SK-N-SH treated with all-trans-retinoic acid at 6 μM for 48 hours (cell line): ENCODE measurements at regions not wholly inside any gene's neighbourhood (a gene's known extent, or its start where the extent isn't known, plus 50 kb on each side); places are given as distances from the start of the nearest gene placed in this dataset.

Experiments
- ATAC-seq: fragments of 200-7000 bp; cut with Tn5 transposase; 3 replicates; pipeline ENCODE4 v1.9.1; 2020; ENCODE audit warnings: mild to moderate bottlenecking, moderate library complexity
- CSDC2 ChIP-seq: fragments of 250-450 bp; sonication (Bioruptor Pico); IDR thresholded peaks from 2 replicates; pipeline ENCODE4 v1.5.0; 2020; ENCODE audit warnings: mild to moderate bottlenecking, moderate library complexity
- SNAI2 ChIP-seq: fragments of 250-450 bp; sonication (Bioruptor Pico); IDR thresholded peaks from 2 replicates; pipeline ENCODE4 v1.5.0; 2020; ENCODE audit warnings: mild to moderate bottlenecking, moderate library complexity
- TSHZ2 ChIP-seq: fragments of 250-450 bp; sonication (Bioruptor Pico); IDR thresholded peaks from 2 replicates; pipeline ENCODE4 v1.5.0; 2020; ENCODE audit warnings: mild to moderate bottlenecking, moderate library complexity
- ZC3H10 ChIP-seq: fragments of 250-450 bp; sonication (Bioruptor Pico); IDR thresholded peaks from 2 replicates; pipeline ENCODE4 v1.5.1; 2021; ENCODE audit warnings: mild to moderate bottlenecking, moderate library complexity
- ZFP30 ChIP-seq: fragments of 450-650 bp; formaldehyde crosslinking; IDR thresholded peaks from 2 replicates; pipeline ENCODE4 v1.5.0; 2022; ENCODE audit warnings: mild to moderate bottlenecking, moderate library complexity
- ZNF565 ChIP-seq: fragments of 450-650 bp; formaldehyde crosslinking; conservative IDR thresholded peaks from 2 replicates; pipeline ENCODE4 v1.5.0; 2020; ENCODE audit warnings: low read depth, mild to moderate bottlenecking, moderate library complexity
- ZNF70 ChIP-seq: fragments of 450-650 bp; formaldehyde crosslinking; IDR thresholded peaks from 2 replicates; pipeline ENCODE4 v1.5.0; 2020; ENCODE audit warnings: mild to moderate bottlenecking, moderate library complexity
- ZNF8 ChIP-seq: fragments of 450-650 bp; formaldehyde crosslinking; IDR thresholded peaks from 2 replicates; pipeline ENCODE4 v1.5.0; 2020; ENCODE audit warnings: mild to moderate bottlenecking, moderate library complexity
- TF ChIP-seq, protein P1 (sequence below): fragments of 250-450 bp; sonication (Bioruptor Pico); IDR thresholded peaks from 2 replicates; pipeline ENCODE4 v1.8.0; 2021; ENCODE audit warnings: low read depth, mild to moderate bottlenecking, moderate library complexity, borderline replicate concordance

- TF ChIP-seq ZNF565 (CRISPR knock-in tag) (no peak), ZNF8 (no peak), ZFP30 (CRISPR knock-in tag) (no peak), CSDC2 (no peak), ZNF70 (CRISPR knock-in tag) (no peak), SNAI2 (no peak)
- TF ChIP-seq, protein P1, sequence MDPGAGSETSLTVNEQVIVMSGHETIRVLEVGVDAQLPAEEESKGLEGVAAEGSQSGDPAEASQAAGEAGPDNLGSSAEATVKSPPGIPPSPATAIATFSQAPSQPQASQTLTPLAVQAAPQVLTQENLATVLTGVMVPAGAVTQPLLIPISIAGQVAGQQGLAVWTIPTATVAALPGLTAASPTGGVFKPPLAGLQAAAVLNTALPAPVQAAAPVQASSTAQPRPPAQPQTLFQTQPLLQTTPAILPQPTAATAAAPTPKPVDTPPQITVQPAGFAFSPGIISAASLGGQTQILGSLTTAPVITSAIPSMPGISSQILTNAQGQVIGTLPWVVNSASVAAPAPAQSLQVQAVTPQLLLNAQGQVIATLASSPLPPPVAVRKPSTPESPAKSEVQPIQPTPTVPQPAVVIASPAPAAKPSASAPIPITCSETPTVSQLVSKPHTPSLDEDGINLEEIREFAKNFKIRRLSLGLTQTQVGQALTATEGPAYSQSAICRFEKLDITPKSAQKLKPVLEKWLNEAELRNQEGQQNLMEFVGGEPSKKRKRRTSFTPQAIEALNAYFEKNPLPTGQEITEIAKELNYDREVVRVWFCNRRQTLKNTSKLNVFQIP (CRISPR knock-in tag), result no peak
- ATAC-seq, result no peak
Measured at GRCh38 chr16:86458149-86458777, 52.1 kb upstream of the FOXF1 start.

DNA sequence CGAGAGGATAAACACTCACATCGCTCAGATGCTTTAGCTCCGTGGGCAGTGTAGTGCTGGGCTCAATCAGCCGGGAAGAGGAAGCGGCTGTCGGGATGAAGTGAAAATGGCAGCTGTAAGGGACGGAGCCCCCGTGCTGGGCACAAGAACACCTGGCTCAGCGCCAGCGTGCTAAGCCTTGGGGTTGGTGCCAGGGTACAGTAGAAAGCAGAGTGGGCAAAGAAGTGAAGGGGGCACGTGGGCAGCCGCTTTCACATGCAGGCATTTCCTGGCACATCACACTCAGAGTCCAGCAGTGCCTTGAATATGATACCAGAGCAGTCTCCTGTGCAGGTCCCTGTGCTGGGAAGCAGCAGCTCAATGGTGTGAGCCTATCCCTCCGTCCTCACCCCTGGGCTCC, 51.1 kb upstream of the FOXF1 start:
- TF ChIP-seq ZC3H10 (CRISPR knock-in tag), result no peak
- TF ChIP-seq, protein P1 (CRISPR knock-in tag), result no peak
- TF ChIP-seq TSHZ2, result no peak
- ATAC-seq, result no peak
